ENCODE measurements at regions not wholly inside any gene's neighbourhood (a gene's known extent, or its start where the extent isn't known, plus 50 kb on each side); places are given as distances from the start of the nearest gene placed in this dataset.

- DNase-seq: no peak
Observed at GRCh38 chr11:119545978-119546915, 123.3 kb upstream of the THY1 start.

GRCh38 chr11:119540370-119541125 lies 117.6 kb upstream of the THY1 start:
- DNase-seq: no peak

- DNase-seq: no peak
Observed at GRCh38 chr11:119539583-119539982, 116.6 kb upstream of the THY1 start.

GRCh38 chr11:119538753-119539152 lies 115.8 kb upstream of the THY1 start:
- no peak for DNase-seq

GRCh38 chr11:119537306-119538253 lies 114.6 kb upstream of the THY1 start:
- no peak for DNase-seq

- no peak for DNase-seq
Observed at GRCh38 chr11:119536801-119537200, 113.8 kb upstream of the THY1 start.

GRCh38 chr11:119533921-119534736 lies 111.2 kb upstream of the THY1 start:
- DNase-seq: peak; percentile 38

GRCh38 chr11:119533462-119533861 lies 110.5 kb upstream of the THY1 start:
- DNase-seq: no peak

GRCh38 chr11:119532551-119532950 lies 109.6 kb upstream of the THY1 start:
- DNase-seq: no peak

GRCh38 chr11:119531623-119532022 lies 108.7 kb upstream of the THY1 start:
- DNase-seq: no peak

GRCh38 chr11:119531056-119531455 lies 108.1 kb upstream of the THY1 start:
- no peak for DNase-seq

- DNase-seq: no peak
Observed at GRCh38 chr11:119530509-119530908, 107.5 kb upstream of the THY1 start.

- DNase-seq: no peak
Observed at GRCh38 chr11:119529936-119530335, 107.0 kb upstream of the THY1 start.

GRCh38 chr11:119529063-119529845 lies 106.3 kb upstream of the THY1 start:
- no peak for DNase-seq

GRCh38 chr11:119525867-119526196 lies 102.9 kb upstream of the THY1 start:
- no peak for DNase-seq

- no peak for DNase-seq
Observed at GRCh38 chr11:119525180-119525866, 102.4 kb upstream of the THY1 start.

- DNase-seq: no peak
Observed at GRCh38 chr11:119523539-119524157, 100.7 kb upstream of the THY1 start.

- no peak for DNase-seq
Observed at GRCh38 chr11:119522609-119523008, 99.6 kb upstream of the THY1 start.

- DNase-seq: no peak
Observed at GRCh38 chr11:119521551-119521950, 98.6 kb upstream of the THY1 start.

GRCh38 chr11:119520966-119521365 lies 98.0 kb upstream of the THY1 start:
- no peak for DNase-seq

All from SHP77 treated with DMSO at 0.1 percent for 48 hours (cell line).